ENCODE measurements at regions not wholly inside any gene's neighbourhood (a gene's known extent, or its start where the extent isn't known, plus 50 kb on each side); places are given as distances from the start of the nearest gene placed in this dataset.

GRCh38 chr1:22349362-22350043 is 102.1 kb upstream of the ZBTB40 start:
- Histone ChIP-seq H3K27me3 (ENCODE audit: insufficient read depth, low read length, poor library complexity) (no peaks in the 10 kb centered on the region), H3K9ac (ENCODE audit: low read length) (no peak overlapping the region), H3K4ac (ENCODE audit: low read depth, low read length) (no peak overlapping the region), H3K56ac (ENCODE audit: low read length) (no peak overlapping the region), H3K4me3 (ENCODE audit: low read length) (no peak overlapping the region), H3K18ac (ENCODE audit: low read length) (no peak overlapping the region), H4K5ac (ENCODE audit: low read length) (no peak overlapping the region), H3K23ac (ENCODE audit: low read length) (no peak overlapping the region), H3K79me2 (ENCODE audit: control insufficient read depth, insufficient read depth, low read length) (no peaks in the 10 kb centered on the region), H3K27ac (ENCODE audit: low read depth, low read length) (no peak overlapping the region), H2BK15ac (replicated peaks; ENCODE audit: low read depth) (no peak overlapping the region), H4K8ac (ENCODE audit: low read depth, low read length) (no peak overlapping the region), H2AK5ac (ENCODE audit: low read length) (no peak overlapping the region), H2BK120ac (ENCODE audit: low read depth, low read length) (no peak overlapping the region), H3K36me3 (ENCODE audit: control insufficient read depth, insufficient read depth, low read length) (no peaks in the 10 kb centered on the region), H3K4me2 (ENCODE audit: low read length) (no peak overlapping the region), H3K4me1 (ENCODE audit: control insufficient read depth, low read depth, low read length) (no peaks in the 10 kb centered on the region), H2BK5ac (ENCODE audit: low read length) (no peak overlapping the region), H3K79me1 (ENCODE audit: low read length) (no peaks in the 10 kb centered on the region)
- no CpG with 5 or more reads among the region's 14 CpGs for WGBS (ENCODE audit: extremely low coverage, insufficient coverage, low lambda C conversion rate)
- DNase-seq, result no peak

- Histone ChIP-seq H3K79me1 (ENCODE audit: low read length) (no peaks in the 10 kb centered on the region), H3K4me1 (ENCODE audit: control insufficient read depth, low read depth, low read length) (no peaks in the 10 kb centered on the region), H3K4ac (ENCODE audit: low read depth, low read length) (no peak overlapping the region), H3K27ac (ENCODE audit: low read depth, low read length) (no peak overlapping the region), H2AK5ac (ENCODE audit: low read length) (no peak overlapping the region), H2BK120ac (ENCODE audit: low read depth, low read length) (no peak overlapping the region), H3K4me2 (ENCODE audit: low read length) (peak overlapping the region; percentile 54), H3K56ac (ENCODE audit: low read length) (peak overlapping the region; percentile 80), H3K27me3 (ENCODE audit: insufficient read depth, low read length, poor library complexity) (no peaks in the 10 kb centered on the region), H3K9ac (ENCODE audit: low read length) (peak overlapping the region; percentile 44), H3K23ac (ENCODE audit: low read length) (no peak overlapping the region), H4K8ac (ENCODE audit: low read depth, low read length) (no peak overlapping the region), H3K4me3 (ENCODE audit: low read length) (no peak overlapping the region), H3K36me3 (ENCODE audit: control insufficient read depth, insufficient read depth, low read length) (no peaks in the 10 kb centered on the region), H2BK15ac (replicated peaks; ENCODE audit: low read depth) (no peak overlapping the region), H3K18ac (ENCODE audit: low read length) (peak overlapping the region; percentile 66), H3K79me2 (ENCODE audit: control insufficient read depth, insufficient read depth, low read length) (no peaks in the 10 kb centered on the region), H4K5ac (ENCODE audit: low read length) (no peak overlapping the region), H2BK5ac (ENCODE audit: low read length) (no peak overlapping the region)
- DNase-seq, result peak; percentile 39
- WGBS (ENCODE audit: extremely low coverage, insufficient coverage, low lambda C conversion rate), result no CpG with 5 or more reads among the region's 22 CpGs
Measured at GRCh38 chr1:22350171-22350923, 101.3 kb upstream of the ZBTB40 start.

- H3K18ac ChIP-seq (ENCODE audit: low read length), result no peak overlapping the region
- H3K4me3 ChIP-seq (ENCODE audit: low read length), result no peak overlapping the region
- no peak overlapping the region for H2AK5ac ChIP-seq (ENCODE audit: low read length)
- H3K27me3 ChIP-seq (ENCODE audit: insufficient read depth, low read length, poor library complexity), result no peaks in the 10 kb centered on the region
- H3K23ac ChIP-seq (ENCODE audit: low read length), result peak overlapping the region; percentile 37
- no peak overlapping the region for H2BK15ac ChIP-seq (replicated peaks; ENCODE audit: low read depth)
- WGBS (ENCODE audit: extremely low coverage, insufficient coverage, low lambda C conversion rate), result no CpG with 5 or more reads among the region's 28 CpGs
- no peak overlapping the region for H3K4ac ChIP-seq (ENCODE audit: low read depth, low read length)
- H3K9ac ChIP-seq (ENCODE audit: low read length), result peak overlapping the region; percentile 26
- no peak overlapping the region for H3K27ac ChIP-seq (ENCODE audit: low read depth, low read length)
- H3K4me2 ChIP-seq (ENCODE audit: low read length), result peak overlapping the region; percentile 45
- DNase-seq, result peak; percentile 19
- H2BK120ac ChIP-seq (ENCODE audit: low read depth, low read length), result no peak overlapping the region
- no peaks in the 10 kb centered on the region for H3K79me2 ChIP-seq (ENCODE audit: control insufficient read depth, insufficient read depth, low read length)
- no peaks in the 10 kb centered on the region for H3K4me1 ChIP-seq (ENCODE audit: control insufficient read depth, low read depth, low read length)
- no peaks in the 10 kb centered on the region for H3K79me1 ChIP-seq (ENCODE audit: low read length)
- no peak overlapping the region for H4K5ac ChIP-seq (ENCODE audit: low read length)
- H3K56ac ChIP-seq (ENCODE audit: low read length), result peak overlapping the region; percentile 54
- H2BK5ac ChIP-seq (ENCODE audit: low read length), result no peak overlapping the region
- no peaks in the 10 kb centered on the region for H3K36me3 ChIP-seq (ENCODE audit: control insufficient read depth, insufficient read depth, low read length)
- no peak overlapping the region for H4K8ac ChIP-seq (ENCODE audit: low read depth, low read length)
Measured at GRCh38 chr1:22350924-22351767, 100.5 kb upstream of the ZBTB40 start.

- Histone ChIP-seq H3K9ac (ENCODE audit: low read length) (no peak overlapping the region), H3K27ac (ENCODE audit: low read depth, low read length) (no peak overlapping the region), H2BK5ac (ENCODE audit: low read length) (no peak overlapping the region)
Measured at GRCh38 chr1:22351768-22352080, 99.9 kb upstream of the ZBTB40 start.

GRCh38 chr1:22352355-22352754 is 99.3 kb upstream of the ZBTB40 start:
- H4K8ac ChIP-seq (ENCODE audit: low read depth, low read length), result no peak overlapping the region
- H3K27me3 ChIP-seq (ENCODE audit: insufficient read depth, low read length, poor library complexity), result no peaks in the 10 kb centered on the region
- H3K9ac ChIP-seq (ENCODE audit: low read length), result no peak overlapping the region
- H2BK120ac ChIP-seq (ENCODE audit: low read depth, low read length), result no peak overlapping the region
- no peak overlapping the region for H2BK15ac ChIP-seq (replicated peaks; ENCODE audit: low read depth)
- no peak overlapping the region for H3K4ac ChIP-seq (ENCODE audit: low read depth, low read length)
- no peak overlapping the region for H3K4me2 ChIP-seq (ENCODE audit: low read length)
- no CpG with 5 or more reads among the region's 6 CpGs for WGBS (ENCODE audit: extremely low coverage, insufficient coverage, low lambda C conversion rate)
- DNase-seq, result no peak
- H3K23ac ChIP-seq (ENCODE audit: low read length), result no peak overlapping the region
- no peaks in the 10 kb centered on the region for H3K36me3 ChIP-seq (ENCODE audit: control insufficient read depth, insufficient read depth, low read length)
- no peak overlapping the region for H4K5ac ChIP-seq (ENCODE audit: low read length)
- no peak overlapping the region for H2BK5ac ChIP-seq (ENCODE audit: low read length)
- H3K56ac ChIP-seq (ENCODE audit: low read length), result no peak overlapping the region
- no peak overlapping the region for H3K4me3 ChIP-seq (ENCODE audit: low read length)
- no peaks in the 10 kb centered on the region for H3K4me1 ChIP-seq (ENCODE audit: control insufficient read depth, low read depth, low read length)
- H3K79me2 ChIP-seq (ENCODE audit: control insufficient read depth, insufficient read depth, low read length), result no peaks in the 10 kb centered on the region
- no peaks in the 10 kb centered on the region for H3K79me1 ChIP-seq (ENCODE audit: low read length)
- H3K27ac ChIP-seq (ENCODE audit: low read depth, low read length), result no peak overlapping the region
- no peak overlapping the region for H2AK5ac ChIP-seq (ENCODE audit: low read length)
- no peak overlapping the region for H3K18ac ChIP-seq (ENCODE audit: low read length)

More at GRCh38 chr1:22351768-22352080, 99.9 kb upstream of the ZBTB40 start:
- WGBS (ENCODE audit: extremely low coverage, insufficient coverage, low lambda C conversion rate), result no CpG with 5 or more reads among the region's 11 CpGs
- H3K18ac ChIP-seq (ENCODE audit: low read length), result no peak overlapping the region
- no peaks in the 10 kb centered on the region for H3K79me2 ChIP-seq (ENCODE audit: control insufficient read depth, insufficient read depth, low read length)
- no peak overlapping the region for H4K8ac ChIP-seq (ENCODE audit: low read depth, low read length)
- H4K5ac ChIP-seq (ENCODE audit: low read length), result no peak overlapping the region
- H2BK15ac ChIP-seq (replicated peaks; ENCODE audit: low read depth), result no peak overlapping the region
- H3K79me1 ChIP-seq (ENCODE audit: low read length), result no peaks in the 10 kb centered on the region
- H3K27me3 ChIP-seq (ENCODE audit: insufficient read depth, low read length, poor library complexity), result no peaks in the 10 kb centered on the region
- H2BK120ac ChIP-seq (ENCODE audit: low read depth, low read length), result no peak overlapping the region
- H3K4me1 ChIP-seq (ENCODE audit: control insufficient read depth, low read depth, low read length), result no peaks in the 10 kb centered on the region
- DNase-seq, result no peak
- H3K36me3 ChIP-seq (ENCODE audit: control insufficient read depth, insufficient read depth, low read length), result no peaks in the 10 kb centered on the region
- no peak overlapping the region for H3K23ac ChIP-seq (ENCODE audit: low read length)
- H3K56ac ChIP-seq (ENCODE audit: low read length), result peak overlapping the region; percentile 54
- no peak overlapping the region for H2AK5ac ChIP-seq (ENCODE audit: low read length)
- no peak overlapping the region for H3K4ac ChIP-seq (ENCODE audit: low read depth, low read length)
- no peak overlapping the region for H3K4me2 ChIP-seq (ENCODE audit: low read length)
- H3K4me3 ChIP-seq (ENCODE audit: low read length), result no peak overlapping the region

Data from mesendoderm (in vitro differentiated cells).